ENCODE measurements at regions not wholly inside any gene's neighbourhood (a gene's known extent, or its start where the extent isn't known, plus 50 kb on each side); places are given as distances from the start of the nearest gene placed in this dataset.

DNA sequence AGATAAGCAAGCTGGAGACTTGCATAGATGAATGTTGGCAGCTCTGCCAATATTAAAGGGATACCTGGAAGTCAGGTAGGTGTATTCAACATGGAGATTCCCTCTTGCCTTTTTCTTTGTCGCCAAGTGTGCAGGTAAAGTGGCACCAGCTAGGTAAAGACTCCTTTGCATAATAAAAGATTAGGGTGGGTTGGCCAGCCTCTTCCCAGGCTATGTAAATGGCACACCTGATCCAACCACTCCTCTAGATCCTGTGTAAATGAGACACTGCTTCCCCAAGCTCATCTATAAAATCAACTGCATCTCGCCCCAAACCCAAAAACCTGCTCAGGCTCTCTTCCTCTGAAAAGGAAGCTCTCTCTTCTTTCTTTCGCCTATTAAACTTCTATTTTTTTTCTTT is 100.8 kb upstream of the DSCAM start:
- no peaks in the 10 kb centered on the region for H3K9me3 ChIP-seq (ENCODE audit: control insufficient read depth, low read depth, low read length)
- H3K23me2 ChIP-seq (ENCODE audit: insufficient read length, low read depth, low read length, poor library complexity, severe bottlenecking), result no peaks in the 10 kb centered on the region
- H4K20me1 ChIP-seq (ENCODE audit: control insufficient read depth, insufficient read depth, insufficient read length), result no peaks in the 10 kb centered on the region
- H3T11ph ChIP-seq (ENCODE audit: low read length), result no peak overlapping the region
- no peak overlapping the region for H4K8ac ChIP-seq (replicated peaks; ENCODE audit: insufficient read length, low read depth, low read length)
- H3K27me3 Mint-ChIP-seq (ENCODE audit: low read depth), result no peaks in the 10 kb centered on the region; the same call in 1 of the 2 replicates
- TF ChIP-seq, protein P1, sequence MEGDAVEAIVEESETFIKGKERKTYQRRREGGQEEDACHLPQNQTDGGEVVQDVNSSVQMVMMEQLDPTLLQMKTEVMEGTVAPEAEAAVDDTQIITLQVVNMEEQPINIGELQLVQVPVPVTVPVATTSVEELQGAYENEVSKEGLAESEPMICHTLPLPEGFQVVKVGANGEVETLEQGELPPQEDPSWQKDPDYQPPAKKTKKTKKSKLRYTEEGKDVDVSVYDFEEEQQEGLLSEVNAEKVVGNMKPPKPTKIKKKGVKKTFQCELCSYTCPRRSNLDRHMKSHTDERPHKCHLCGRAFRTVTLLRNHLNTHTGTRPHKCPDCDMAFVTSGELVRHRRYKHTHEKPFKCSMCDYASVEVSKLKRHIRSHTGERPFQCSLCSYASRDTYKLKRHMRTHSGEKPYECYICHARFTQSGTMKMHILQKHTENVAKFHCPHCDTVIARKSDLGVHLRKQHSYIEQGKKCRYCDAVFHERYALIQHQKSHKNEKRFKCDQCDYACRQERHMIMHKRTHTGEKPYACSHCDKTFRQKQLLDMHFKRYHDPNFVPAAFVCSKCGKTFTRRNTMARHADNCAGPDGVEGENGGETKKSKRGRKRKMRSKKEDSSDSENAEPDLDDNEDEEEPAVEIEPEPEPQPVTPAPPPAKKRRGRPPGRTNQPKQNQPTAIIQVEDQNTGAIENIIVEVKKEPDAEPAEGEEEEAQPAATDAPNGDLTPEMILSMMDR (conservative IDR thresholded peaks at IDR 0.05), result no peak
- no peak overlapping the region for H2BK15ac ChIP-seq (ENCODE audit: low read depth, low read length)
- no peak overlapping the region for H3K18ac ChIP-seq (ENCODE audit: insufficient read length, low read depth, low read length)
- H3K56ac ChIP-seq (ENCODE audit: insufficient read length, low read depth, low read length), result no peak overlapping the region
- H3K79me1 ChIP-seq (ENCODE audit: insufficient read depth, low read depth, low read length, poor library complexity, severe bottlenecking), result no peaks in the 10 kb centered on the region
- peaks cover 13 to 15% of the 10 kb centered on the region in 2 experiments for H3K4me1 Mint-ChIP-seq
- H2AK5ac ChIP-seq (ENCODE audit: insufficient read length, low read length), result no peak overlapping the region
- 100% methylated on average over 1 of the region's 3 CpGs for WGBS (ENCODE audit: extremely low coverage, insufficient read length, low lambda C conversion rate)
- no peak overlapping the region for H2AFZ ChIP-seq (ENCODE audit: low read length)
- DNase-seq, result peak; percentile 46
- no peak overlapping the region for H2BK120ac ChIP-seq (ENCODE audit: low read depth, low read length, poor library complexity, severe bottlenecking)
- H4K5ac ChIP-seq (ENCODE audit: insufficient read length, low read depth, low read length), result no peak overlapping the region
- H3K23ac ChIP-seq (ENCODE audit: insufficient read length, low read depth, low read length), result no peak overlapping the region
- H3K4me3 Mint-ChIP-seq, result no peak overlapping the region
- H3K9me3 Mint-ChIP-seq, result peaks cover 10 to 19% of the 10 kb centered on the region in 2 experiments
- no peak overlapping the region for H2BK20ac ChIP-seq (ENCODE audit: low read depth, low read length, poor library complexity, severe bottlenecking)
- no peak overlapping the region for H3K4ac ChIP-seq (ENCODE audit: low read depth, low read length)
- H2BK5ac ChIP-seq (ENCODE audit: insufficient read length, low read length), result no peak overlapping the region
- H3K4me2 ChIP-seq (ENCODE audit: insufficient read depth, insufficient read length, low read length), result no peak overlapping the region
- H3K27me3 ChIP-seq (ENCODE audit: insufficient read depth, low read length), result no peaks in the 10 kb centered on the region
- H2BK12ac ChIP-seq (ENCODE audit: insufficient read length, low read depth, low read length), result no peak overlapping the region
- H3K36me3 Mint-ChIP-seq (ENCODE audit: insufficient read depth in 1 of 3, low read depth in 3 of 3), result peaks cover 0 to 8% (median 0%) of the 10 kb centered on the region in 3 experiments; a peak in 2 of 7 replicates
- H3K9ac ChIP-seq (ENCODE audit: extremely low read depth, insufficient read length, low read length), result no peak overlapping the region
- no peak overlapping the region for H3K27ac ChIP-seq (ENCODE audit: insufficient read length, low read depth, low read length)
- no peak overlapping the region for H4K91ac ChIP-seq (ENCODE audit: insufficient read length, low read depth, low read length)
- H3K79me2 ChIP-seq (ENCODE audit: insufficient read depth, low read length), result no peaks in the 10 kb centered on the region
- peaks cover 5% of the 10 kb centered on the region; the same call in 1 of the 2 replicates for H3K4me1 ChIP-seq (ENCODE audit: insufficient read depth, low read length)
- H3K27ac Mint-ChIP-seq, result peak overlapping the region in 2 of 3 experiments; percentile 13 to 71; a peak in 1 of 7 replicates
- H3K14ac ChIP-seq (ENCODE audit: insufficient read depth, low read length), result no peak overlapping the region

Data from H9 (cell line).